DOHH2 (cell line): ENCODE measurements at regions not wholly inside any gene's neighbourhood (a gene's known extent, or its start where the extent isn't known, plus 50 kb on each side); places are given as distances from the start of the nearest gene placed in this dataset.

Source experiments
- H3F3A ChIP-seq: fragments of 200-600 bp; sonication (generic), shearing (Covaris generic); 2 replicates; pipeline ENCODE4 v1.6.0; 2016; ENCODE audit warnings: antibody characterized with exemption, mild to moderate bottlenecking; ENCODE audit not compliant: control insufficient read depth, insufficient read depth
- H3K27ac ChIP-seq: fragments of 200-600 bp; sonication (generic); 2 replicates; pipeline ENCODE4 v1.5.1; 2014; ENCODE audit warnings: low read depth, mild to moderate bottlenecking, low read length, moderate library complexity
- H3K27me3 ChIP-seq: fragments of 200-600 bp; sonication (generic); 2 replicates; pipeline ENCODE4 v1.6.1; 2014; ENCODE audit warnings: mild to moderate bottlenecking, low read length, mixed read lengths; ENCODE audit not compliant: control insufficient read depth
- H3K36me3 ChIP-seq: fragments of 200-600 bp; sonication (generic); 2 replicates; pipeline ENCODE4 v1.6.1; 2014; ENCODE audit warnings: mild to moderate bottlenecking, low read length, moderate library complexity, mixed read lengths; ENCODE audit not compliant: control insufficient read depth
- H3K4me1 ChIP-seq: fragments of 200-600 bp; sonication (generic); 2 replicates; pipeline ENCODE4 v1.6.1; 2014; ENCODE audit warnings: mild to moderate bottlenecking, low read length, mixed read lengths; ENCODE audit not compliant: control insufficient read depth
- H3K4me2 ChIP-seq: fragments of 200-600 bp; sonication (generic); 2 replicates; pipeline ENCODE4 v1.6.0; 2014; ENCODE audit warnings: mild to moderate bottlenecking, low read length, moderate library complexity
- H3K4me3 ChIP-seq: fragments of 200-600 bp; sonication (generic); 2 replicates; pipeline ENCODE4 v1.5.1; 2014; ENCODE audit warnings: mild to moderate bottlenecking, low read length, mixed read lengths
- H3K79me2 ChIP-seq: fragments of 200-600 bp; sonication (generic); 2 replicates; pipeline ENCODE4 v1.6.1; 2014; ENCODE audit warnings: mild to moderate bottlenecking, low read length, mixed read lengths; ENCODE audit not compliant: control insufficient read depth
- H3K9me2 ChIP-seq: fragments of 200-600 bp; sonication (generic); replicated peaks from 2 replicates; pipeline ENCODE4 v1.6.1; 2014; ENCODE audit warnings: mild to moderate bottlenecking, low read length, mixed read lengths; ENCODE audit not compliant: control insufficient read depth
- H3K9me3 ChIP-seq: fragments of 200-600 bp; sonication (generic); 2 replicates; pipeline ENCODE4 v1.6.1; 2014; ENCODE audit warnings: antibody characterized with exemption, low read length, mixed read lengths; ENCODE audit not compliant: control insufficient read depth, insufficient read depth
- H4K20me1 ChIP-seq: fragments of 200-600 bp; sonication (generic); 2 replicates; pipeline ENCODE4 v1.6.0; 2014; ENCODE audit warnings: low read depth, mild to moderate bottlenecking, antibody characterized with exemption, low read length, moderate library complexity; ENCODE audit not compliant: control insufficient read depth, insufficient read depth
- EZH2phosphoT487 ChIP-seq: fragments of 200-600 bp; sonication (generic); IDR thresholded peaks from 2 replicates; pipeline ENCODE4 v1.6.1; 2017; ENCODE audit warnings: borderline replicate concordance, mild to moderate bottlenecking, antibody characterized with exemption, low read length, moderate library complexity, mixed read lengths
- TF ChIP-seq, protein P1 (sequence below): fragments of 200-600 bp; sonication (generic); IDR thresholded peaks from one replicate; pipeline ENCODE4 v1.5.1; 2014; ENCODE audit warnings: antibody characterized with exemption, mild to moderate bottlenecking, low read depth, low read length; ENCODE audit not compliant: poor library complexity, severe bottlenecking

DNA sequence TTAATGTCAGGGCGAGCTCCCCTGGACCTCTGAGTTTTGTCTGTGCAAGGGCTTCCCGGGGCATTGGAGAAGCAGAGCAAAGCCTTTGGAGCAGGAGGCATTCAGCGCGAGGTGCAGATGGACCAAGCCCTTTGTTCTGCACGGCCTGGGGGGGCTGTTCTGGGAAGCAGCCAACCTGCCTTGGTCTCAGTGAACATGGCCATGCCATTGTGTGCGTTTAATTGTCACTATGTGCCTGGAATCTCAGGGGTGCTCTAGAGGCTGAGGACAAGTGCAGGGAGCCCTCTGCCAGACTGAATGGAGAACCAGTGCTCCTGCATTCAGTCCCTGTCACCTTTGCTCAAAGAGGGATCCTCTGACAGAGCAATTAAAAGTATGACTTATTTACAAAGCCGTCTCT is 329.4 kb downstream of the IRX1 start:
- Histone ChIP-seq H3K27me3 (no peaks in the 10 kb centered on the region), H3K4me2 (no peak overlapping the region), H3K9me2 (no peaks in the 10 kb centered on the region), H3K79me2 (no peaks in the 10 kb centered on the region), H3K4me1 (no peaks in the 10 kb centered on the region), H3K27ac (no peak overlapping the region), H4K20me1 (no peaks in the 10 kb centered on the region), H3K36me3 (no peaks in the 10 kb centered on the region), H3K9me3 (peaks cover 3% of the 10 kb centered on the region; the same call in 1 of the 2 replicates), H3F3A (no peaks in the 10 kb centered on the region), H3K4me3 (no peak overlapping the region)
- TF ChIP-seq EZH2phosphoT487, result no peak
- TF ChIP-seq, protein P1, sequence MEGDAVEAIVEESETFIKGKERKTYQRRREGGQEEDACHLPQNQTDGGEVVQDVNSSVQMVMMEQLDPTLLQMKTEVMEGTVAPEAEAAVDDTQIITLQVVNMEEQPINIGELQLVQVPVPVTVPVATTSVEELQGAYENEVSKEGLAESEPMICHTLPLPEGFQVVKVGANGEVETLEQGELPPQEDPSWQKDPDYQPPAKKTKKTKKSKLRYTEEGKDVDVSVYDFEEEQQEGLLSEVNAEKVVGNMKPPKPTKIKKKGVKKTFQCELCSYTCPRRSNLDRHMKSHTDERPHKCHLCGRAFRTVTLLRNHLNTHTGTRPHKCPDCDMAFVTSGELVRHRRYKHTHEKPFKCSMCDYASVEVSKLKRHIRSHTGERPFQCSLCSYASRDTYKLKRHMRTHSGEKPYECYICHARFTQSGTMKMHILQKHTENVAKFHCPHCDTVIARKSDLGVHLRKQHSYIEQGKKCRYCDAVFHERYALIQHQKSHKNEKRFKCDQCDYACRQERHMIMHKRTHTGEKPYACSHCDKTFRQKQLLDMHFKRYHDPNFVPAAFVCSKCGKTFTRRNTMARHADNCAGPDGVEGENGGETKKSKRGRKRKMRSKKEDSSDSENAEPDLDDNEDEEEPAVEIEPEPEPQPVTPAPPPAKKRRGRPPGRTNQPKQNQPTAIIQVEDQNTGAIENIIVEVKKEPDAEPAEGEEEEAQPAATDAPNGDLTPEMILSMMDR, result no peak

DNA sequence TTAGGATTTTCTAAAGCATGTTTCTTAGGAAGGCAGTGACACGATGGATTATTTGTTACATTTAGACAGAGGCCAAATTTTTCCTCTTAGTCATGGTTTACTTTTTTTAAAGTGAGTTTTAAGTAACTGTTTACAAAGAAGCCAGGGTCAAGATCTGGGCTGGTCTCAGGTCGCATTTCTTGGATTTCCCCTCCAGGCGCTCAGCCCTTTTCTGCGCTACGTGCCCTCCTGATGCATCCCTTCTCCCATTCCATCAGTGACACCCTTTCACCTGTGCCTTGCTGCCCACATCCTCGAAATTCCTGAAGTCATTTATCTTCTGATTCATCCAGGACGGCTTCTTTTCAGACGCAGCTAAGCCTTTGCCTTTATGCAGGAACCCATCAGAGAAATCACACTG is 330.3 kb downstream of the IRX1 start:
- Histone ChIP-seq H3K4me3 (no peak overlapping the region), H3K9me2 (no peaks in the 10 kb centered on the region), H3K36me3 (no peaks in the 10 kb centered on the region), H3K27me3 (no peaks in the 10 kb centered on the region), H3F3A (no peaks in the 10 kb centered on the region), H3K79me2 (no peaks in the 10 kb centered on the region), H3K27ac (no peak overlapping the region), H3K4me2 (no peak overlapping the region), H3K4me1 (no peaks in the 10 kb centered on the region), H3K9me3 (peaks cover 3% of the 10 kb centered on the region; the same call in 1 of the 2 replicates), H4K20me1 (no peaks in the 10 kb centered on the region)
- TF ChIP-seq, protein P1, result no peak
- TF ChIP-seq EZH2phosphoT487, result no peak

DNA sequence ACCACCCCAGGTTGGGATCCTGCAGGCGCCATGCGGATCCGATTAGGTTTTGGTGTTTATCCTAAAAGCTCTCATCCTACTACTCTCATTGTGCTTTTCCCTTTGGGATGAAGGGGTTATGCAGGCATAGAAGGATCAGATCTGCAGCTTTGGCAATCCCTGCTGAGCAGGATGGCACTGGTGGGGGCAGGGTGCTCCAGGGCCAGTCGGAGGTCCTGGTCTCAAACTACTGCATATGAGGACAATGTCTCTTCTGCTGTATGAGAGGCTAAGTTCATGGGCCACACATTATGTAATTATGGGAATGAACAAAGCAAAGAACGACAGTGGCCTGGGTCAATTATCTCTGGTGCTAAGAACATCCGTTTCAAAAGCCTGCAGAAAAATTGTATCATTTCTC is 334.2 kb downstream of the IRX1 start:
- Histone ChIP-seq H3K27me3 (no peaks in the 10 kb centered on the region), H3K4me2 (no peak overlapping the region), H3K36me3 (no peaks in the 10 kb centered on the region), H3F3A (no peaks in the 10 kb centered on the region), H3K4me1 (no peaks in the 10 kb centered on the region), H3K9me3 (peaks cover 3% of the 10 kb centered on the region; the same call in 1 of the 2 replicates), H3K27ac (no peak overlapping the region), H3K9me2 (no peaks in the 10 kb centered on the region), H3K4me3 (no peak overlapping the region), H4K20me1 (no peaks in the 10 kb centered on the region), H3K79me2 (no peaks in the 10 kb centered on the region)
- no peak for TF ChIP-seq EZH2phosphoT487
- TF ChIP-seq, protein P1, result no peak

GRCh38 chr5:3931976-3932375 is 336.3 kb downstream of the IRX1 start:
- Histone ChIP-seq H3K4me1 (no peaks in the 10 kb centered on the region), H3K27ac (no peak overlapping the region), H3F3A (no peaks in the 10 kb centered on the region), H3K9me2 (no peaks in the 10 kb centered on the region), H3K4me3 (no peak overlapping the region), H3K27me3 (no peaks in the 10 kb centered on the region), H3K36me3 (no peaks in the 10 kb centered on the region), H3K9me3 (peaks cover 3% of the 10 kb centered on the region; the same call in 1 of the 2 replicates), H3K4me2 (no peak overlapping the region), H3K79me2 (no peaks in the 10 kb centered on the region), H4K20me1 (no peaks in the 10 kb centered on the region)
- TF ChIP-seq EZH2phosphoT487, result no peak
- TF ChIP-seq, protein P1, result no peak
